H1 (cell line): ENCODE measurements at regions not wholly inside any gene's neighbourhood (a gene's known extent, or its start where the extent isn't known, plus 50 kb on each side); places are given as distances from the start of the nearest gene placed in this dataset.

Source experiments
- CTCF ChIA-PET: fragments of 300-600 bp; sonication (Branson Sonifier 250); formaldehyde crosslinking; loops from one replicate; lab custom pipeline; 2021; ENCODE audit not compliant: partially characterized antibody; lab: Charles Lee
- POLR2A ChIA-PET: fragments of 300-600 bp; sonication (Branson Sonifier 250); formaldehyde crosslinking; loops from one replicate; lab custom pipeline; 2021; ENCODE audit warnings: inconsistent platforms; ENCODE audit not compliant: partially characterized antibody; lab: Charles Lee
- DNase-seq, 2 experiments: peaks; one replicate each; pipeline versions ENCODE4 v3.0.0 to v3.0.0-alpha.2; 2010 to 2022; ENCODE audit warnings: low spot score in 2 of 2, low read depth in 1 of 2, mixed read lengths in 1 of 2
- FAIRE-seq: peaks from 2 replicates; lab custom pipeline; 2011; peaks lifted over from hg19 to GRCh38; lab: Jason Lieb, UNC
- H2AFZ ChIP-seq: 2 replicates; pipeline ENCODE4 v1.8.1; 2012; ENCODE audit warnings: low read length, inconsistent platforms
- H2AK5ac ChIP-seq: 2 replicates; pipeline ENCODE4 v1.6.1; 2013; ENCODE audit warnings: low read depth, low read length
- H2BK120ac ChIP-seq: replicated peaks from 2 replicates; pipeline ENCODE3; 2013; ENCODE audit warnings: low read depth, low read length, inconsistent platforms
- H2BK12ac ChIP-seq: 2 replicates; pipeline ENCODE4 v1.6.1; 2013; ENCODE audit warnings: low read depth, low read length
- H2BK15ac ChIP-seq: 2 replicates; pipeline ENCODE4 v1.6.1; 2013; ENCODE audit warnings: low read length
- H2BK20ac ChIP-seq: 2 replicates; pipeline ENCODE4 v1.6.1; 2013; ENCODE audit warnings: low read length
- H2BK5ac ChIP-seq: 2 replicates; pipeline ENCODE4 v1.6.1; 2013; ENCODE audit warnings: low read depth, low read length
- H3K14ac ChIP-seq: 2 replicates; pipeline ENCODE4 v1.6.1; 2013; ENCODE audit warnings: inconsistent platforms; ENCODE audit not compliant: insufficient read length
- H3K18ac ChIP-seq: 2 replicates; pipeline ENCODE4 v1.6.1; 2013; ENCODE audit warnings: low read length; ENCODE audit errors: extremely low read depth
- H3K23ac ChIP-seq: 2 replicates; pipeline ENCODE4 v1.6.1; 2013; ENCODE audit warnings: inconsistent platforms; ENCODE audit not compliant: insufficient read length
- H3K23me2 ChIP-seq: 2 replicates; pipeline ENCODE4 v1.6.1; 2013; ENCODE audit warnings: low read depth, low read length
- H3K27ac ChIP-seq: 2 replicates; pipeline ENCODE4 v1.6.1; 2011; ENCODE audit warnings: low read depth, low read length, inconsistent platforms
- H3K27me3 ChIP-seq, 4 experiments: replicated peaks in 1 of 4; 1 replicate in 1 of 4; 2 replicates in 3 of 4; pipeline versions ENCODE4 v1.6.1 to v1.8.1; 2011 to 2013; ENCODE audit warnings: low read length in 3 of 4, mild to moderate bottlenecking in 3 of 4, inconsistent platforms in 2 of 4, mixed read lengths in 2 of 4, moderate library complexity in 1 of 4; ENCODE audit not compliant: control insufficient read depth in 3 of 4, insufficient read depth in 3 of 4; ENCODE audit errors: extremely low read depth in 1 of 4
- H3K36me3 ChIP-seq, 4 experiments: 2 replicates each; pipeline versions ENCODE4 v1.6.1 to v1.8.1; 2011 to 2013; ENCODE audit warnings: mild to moderate bottlenecking in 4 of 4, low read length in 3 of 4, moderate library complexity in 2 of 4, control low read depth in 1 of 4, inconsistent platforms in 1 of 4; ENCODE audit not compliant: insufficient read depth in 4 of 4, control insufficient read depth in 2 of 4
- H3K4ac ChIP-seq: replicated peaks from 2 replicates; pipeline ENCODE3; 2013; ENCODE audit warnings: low read length, low read depth, mixed read lengths, inconsistent platforms; ENCODE audit not compliant: insufficient read length
- H3K4me1 ChIP-seq, 4 experiments: replicated peaks in 1 of 4; 1 replicate in 1 of 4; 2 replicates in 3 of 4; pipeline versions ENCODE4 v1.6.1 to v1.8.1; 2011 to 2013; ENCODE audit warnings: low read length in 3 of 4, inconsistent platforms in 2 of 4, mixed read lengths in 1 of 4; ENCODE audit not compliant: insufficient read depth in 4 of 4, control insufficient read depth in 3 of 4
- H3K4me2 ChIP-seq, 2 experiments: 2 replicates each; pipeline versions ENCODE4 v1.6.1 to v1.8.1; 2011 to 2013; ENCODE audit warnings: low read depth in 2 of 2, low read length in 2 of 2, control low read depth in 1 of 2, inconsistent platforms in 1 of 2, mild to moderate bottlenecking in 1 of 2; ENCODE audit not compliant: insufficient read depth in 1 of 2
- H3K4me3 ChIP-seq, 4 experiments: fragments of 200-600, 300-600 bp in 1 of 4; sonication (generic), shearing (Covaris generic), sonication (Bioruptor Twin) in 1 of 4; 2 replicates each; pipeline versions ENCODE4 v1.5.1 to v1.8.1; 2011 to 2016; ENCODE audit warnings: low read length in 4 of 4, low read depth in 3 of 4, control low read depth in 2 of 4, inconsistent platforms in 2 of 4, mild to moderate bottlenecking in 2 of 4, mixed read lengths in 1 of 4, moderate library complexity in 1 of 4; ENCODE audit not compliant: insufficient read depth in 2 of 4; ENCODE audit errors: extremely low read depth in 1 of 4
- H3K56ac ChIP-seq: replicated peaks from 2 replicates; pipeline ENCODE3; 2013; ENCODE audit warnings: low read depth, mild to moderate bottlenecking, mixed read lengths, low read length, inconsistent platforms; ENCODE audit not compliant: insufficient read length
- H3K79me1 ChIP-seq: 2 replicates; pipeline ENCODE4 v1.6.1; 2013; ENCODE audit warnings: low read depth, low read length, control low read depth
- H3K79me2 ChIP-seq, 2 experiments: 2 replicates each; pipeline versions ENCODE4 v1.6.1 to v1.8.1; 2012 to 2013; ENCODE audit warnings: low read length in 2 of 2, mild to moderate bottlenecking in 2 of 2, inconsistent platforms in 1 of 2; ENCODE audit not compliant: insufficient read depth in 2 of 2, control insufficient read depth in 1 of 2
- H3K9ac ChIP-seq, 4 experiments: replicated peaks in 1 of 4; 1 replicate in 1 of 4; 2 replicates in 3 of 4; pipeline versions ENCODE4 v1.6.1 to v1.8.1; 2011 to 2013; ENCODE audit warnings: low read depth in 3 of 4, low read length in 3 of 4, control low read depth in 2 of 4, mild to moderate bottlenecking in 2 of 4, moderate library complexity in 2 of 4, inconsistent platforms in 1 of 4; ENCODE audit errors: extremely low read depth in 1 of 4
- H3K9me3 ChIP-seq, 2 experiments: 2 replicates each; pipeline versions ENCODE4 v1.6.1 to v1.8.1; 2012 to 2013; ENCODE audit warnings: mild to moderate bottlenecking in 2 of 2, moderate library complexity in 2 of 2, control low read depth in 1 of 2, inconsistent platforms in 1 of 2, low read depth in 1 of 2, low read length in 1 of 2, mixed read lengths in 1 of 2; ENCODE audit not compliant: insufficient read depth in 2 of 2
- H4K20me1 ChIP-seq, 2 experiments: replicated peaks in 1 of 2; 2 replicates each; pipeline versions ENCODE3 to v1.8.1; 2011 to 2013; ENCODE audit warnings: inconsistent platforms in 2 of 2, low read length in 2 of 2, mild to moderate bottlenecking in 1 of 2; ENCODE audit not compliant: insufficient read depth in 2 of 2, control insufficient read depth in 1 of 2
- H4K5ac ChIP-seq: 2 replicates; pipeline ENCODE4 v1.6.1; 2013; ENCODE audit warnings: low read length, low read depth, mixed read lengths, inconsistent platforms; ENCODE audit not compliant: insufficient read length
- H4K8ac ChIP-seq: 2 replicates; pipeline ENCODE4 v1.8.0; 2013; ENCODE audit warnings: mild to moderate bottlenecking, moderate library complexity, low read length, inconsistent platforms; ENCODE audit not compliant: insufficient read depth; ENCODE audit errors: extremely low read depth
- H4K91ac ChIP-seq: replicated peaks from 2 replicates; pipeline ENCODE3; 2013; ENCODE audit warnings: low read length, mixed read lengths, inconsistent platforms; ENCODE audit not compliant: insufficient read length
- BRCA1 ChIP-seq: IDR thresholded peaks from 2 replicates; pipeline ENCODE4 v1.6.1; 2012; ENCODE audit warnings: low read depth, low read length, improper control_type of control experiment
- EP300 ChIP-seq, 2 experiments: IDR thresholded peaks; 1 replicate in 1 of 2; 2 replicates in 1 of 2; pipeline ENCODE4 v1.6.1; 2011 to 2012; ENCODE audit warnings: low read depth in 2 of 2, low read length in 2 of 2, mild to moderate bottlenecking in 2 of 2, borderline replicate concordance in 1 of 2, inconsistent platforms in 1 of 2, moderate library complexity in 1 of 2
- NRF1 ChIP-seq: IDR thresholded peaks from 2 replicates; pipeline ENCODE4 v1.6.1; 2011; ENCODE audit warnings: mild to moderate bottlenecking, low read depth, low read length, improper control_type of control experiment
- RAD21 ChIP-seq, 2 experiments: IDR thresholded peaks in 1 of 2; conservative IDR thresholded peaks in 1 of 2; 2 replicates each; pipeline ENCODE4 v1.6.1; 2011; ENCODE audit warnings: low read depth in 2 of 2, low read length in 2 of 2, improper control_type of control experiment in 1 of 2, inconsistent platforms in 1 of 2, mild to moderate bottlenecking in 1 of 2, moderate library complexity in 1 of 2
- TAF1 ChIP-seq: IDR thresholded peaks from 2 replicates; pipeline ENCODE4 v1.6.1; 2011; ENCODE audit warnings: mild to moderate bottlenecking, low read depth, low read length
- WGBS, 2 experiments: shearing (Covaris generic) in 1 of 2; methylation state at CpG; one replicate each; pipeline versions ENCODE4 v1.1.6 to v1.1.7; 2013 to 2015; ENCODE audit warnings: low lambda C conversion rate in 2 of 2, mixed read lengths in 2 of 2, inconsistent platforms in 1 of 2, low coverage in 1 of 2, missing lambda C conversion rate in 1 of 2; ENCODE audit not compliant: insufficient replicate concordance in 2 of 2, insufficient coverage in 1 of 2, insufficient read length in 1 of 2; ENCODE audit errors: extremely low coverage in 1 of 2, missing lambda C conversion rate in 1 of 2; 5-methylcytosine and 5-hydroxymethylcytosine counted together

DNA sequence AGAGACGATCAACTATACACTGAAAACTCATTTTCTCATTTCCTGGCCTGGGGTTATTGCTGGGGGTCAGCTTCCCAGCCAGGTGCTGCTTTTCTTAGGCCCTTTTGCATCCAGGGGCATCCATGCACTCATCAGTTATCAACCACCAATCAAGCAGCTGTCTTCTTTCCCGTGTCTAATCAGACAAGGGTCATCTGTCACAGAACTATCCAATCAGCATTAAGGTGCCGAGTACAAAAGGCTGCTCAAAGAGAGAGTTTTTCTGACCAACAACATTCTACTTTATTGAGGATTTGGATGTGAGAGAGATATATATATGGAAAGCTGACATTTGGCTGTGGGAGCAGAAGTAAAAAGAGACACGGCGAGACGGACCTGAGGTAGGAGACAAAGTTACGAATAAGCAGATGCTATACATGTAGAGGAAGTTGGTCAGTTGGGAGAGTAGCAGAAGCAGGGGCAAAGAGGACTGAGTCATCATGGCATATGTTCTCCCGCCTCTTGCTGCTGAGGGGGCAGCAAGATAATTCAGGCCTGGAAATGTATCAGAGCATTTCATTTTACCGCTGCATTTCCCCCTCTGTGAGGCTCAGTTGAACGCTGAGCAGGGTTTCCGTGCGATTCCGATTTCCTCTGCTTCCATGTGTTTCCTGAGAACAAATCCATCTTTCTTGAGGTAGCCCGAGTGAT, 129.3 kb downstream of the NUP35 start:
- no peak overlapping the region for H3K23ac ChIP-seq
- H2BK20ac ChIP-seq = no peak overlapping the region
- no peak overlapping the region for H2BK120ac ChIP-seq
- H4K5ac ChIP-seq = no peak overlapping the region
- H3K9me3 ChIP-seq = no peaks in the 10 kb centered on the region
- H3K18ac ChIP-seq = no peak overlapping the region
- no peak overlapping the region for H2AK5ac ChIP-seq
- FAIRE-seq (no peak), DNase-seq (no peak)
- no peak overlapping the region for H3K27ac ChIP-seq
- no peak overlapping the region for H2BK5ac ChIP-seq
- H3K79me2 ChIP-seq = no peaks in the 10 kb centered on the region
- H3K79me1 ChIP-seq = no peaks in the 10 kb centered on the region
- WGBS, 2 experiments = 91% methylated on average over 14 of the region's 14 CpGs; no CpG with 5 or more reads in 1 of the 2 experiments
- H3K56ac ChIP-seq = no peak overlapping the region
- H3K9ac ChIP-seq = no peak overlapping the region
- no peak overlapping the region for H4K8ac ChIP-seq
- no peak overlapping the region for H3K4me2 ChIP-seq
- no peak overlapping the region for H2BK12ac ChIP-seq
- 0 out of 2 replicates have a peak overlapping the region, but pooled peaks have one; percentile 16 for H2AFZ ChIP-seq
- no peak overlapping the region for H4K91ac ChIP-seq
- H4K20me1 ChIP-seq = no peaks in the 10 kb centered on the region
- TF ChIP-seq RAD21 (IDR thresholded peaks at IDR 0.05 in 1 of 2, conservative IDR thresholded peaks at IDR 0.05 in 1 of 2; ENCODE audit: low read depth in 2 of 2, low read length in 2 of 2) (no peak), NRF1 (no peak), EP300 (IDR thresholded peaks at IDR 0.05; ENCODE audit: borderline replicate concordance in 1 of 2, low read depth in 2 of 2, low read length in 2 of 2) (no peak), BRCA1 (no peak), TAF1 (no peak)
- ChIA-PET CTCF (no interaction called here), POLR2A (no interaction called here)
- no peak overlapping the region for H3K4me3 ChIP-seq
- no peak overlapping the region for H3K4ac ChIP-seq
- no peaks in the 10 kb centered on the region for H3K36me3 ChIP-seq
- no peaks in the 10 kb centered on the region for H3K27me3 ChIP-seq
- peaks cover 0 to 2% (median under 1%) of the 10 kb centered on the region in 4 experiments; a peak in 3 of 7 replicates for H3K4me1 ChIP-seq
- H2BK15ac ChIP-seq = no peak overlapping the region
- no peaks in the 10 kb centered on the region for H3K23me2 ChIP-seq
- H3K14ac ChIP-seq = no peak overlapping the region
